Left colon (tissue), 2 donors: ENCODE measurements at regions not wholly inside any gene's neighbourhood (a gene's known extent, or its start where the extent isn't known, plus 50 kb on each side); places are given as distances from the start of the nearest gene placed in this dataset.
"Not testable (repeated sequence)": the region's sequence is repeated elsewhere in the genome, so short reads cannot be mapped to it uniquely, and the experiment has no call there.

Experiments
- ATAC-seq: fragments of 200-7000 bp; cut with Tn5 transposase; one replicate; pipeline ENCODE4 v1.9.1; 2020; ENCODE audit warnings: mild to moderate bottlenecking, moderate library complexity
- DNase-seq, 2 donors: peaks; one replicate each; pipeline ENCODE4 v3.0.0-alpha.2; 2020
- intact Hi-C, 2 donors: fragments of 100-400 bp; cut with DNase I in 1 of 2; cut with micrococcal nuclease in 1 of 2; formaldehyde crosslinking; loops; one replicate each; pipeline versions ENCODE4 v1.11.2 to v1.14.0; 2022; cut with DNase I, micrococcal nuclease
- donor health status: DM: no; HTN: no; CAD: no.
- donor health status: DM: yes; HTN: yes; CAD: no.

DNA sequence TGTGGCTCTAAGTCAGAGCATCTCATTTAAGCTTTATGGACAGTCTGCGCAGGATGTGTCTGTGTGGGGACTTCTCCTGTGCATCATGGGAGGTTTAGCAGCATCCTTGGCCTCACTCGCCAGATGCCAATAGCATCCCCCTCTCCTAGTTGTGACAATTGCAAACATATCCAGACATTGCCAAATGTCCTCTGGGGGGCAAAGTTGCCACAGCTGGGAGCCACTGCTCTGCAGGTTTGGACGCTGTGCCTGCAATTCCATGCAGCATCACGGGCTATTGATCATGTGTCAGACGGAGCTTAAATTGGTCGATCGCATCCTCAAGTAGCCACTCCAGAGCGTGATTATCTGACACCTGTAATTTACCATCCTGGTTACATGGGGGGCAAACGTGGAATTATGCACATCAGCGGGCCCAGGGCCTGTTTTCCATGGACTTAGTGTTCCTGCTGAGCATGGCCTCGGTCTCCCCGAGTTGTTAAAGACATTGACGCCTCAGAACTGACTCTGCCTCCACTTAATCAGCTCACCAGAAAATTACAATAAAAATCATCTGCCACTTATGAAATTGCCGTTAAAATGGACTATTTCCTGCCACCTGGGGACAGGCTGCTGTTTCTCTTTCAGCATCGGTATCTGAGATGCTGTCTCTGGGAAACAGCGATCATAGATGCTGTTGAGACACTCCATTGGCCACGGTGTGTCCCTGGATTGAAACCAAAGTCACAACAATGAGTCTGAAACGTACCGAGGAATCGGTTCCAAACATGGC is 191.9 kb upstream of the SULF2 start:
- intact Hi-C loops, DNase-seq, ATAC-seq: not testable (repeated sequence)

DNA sequence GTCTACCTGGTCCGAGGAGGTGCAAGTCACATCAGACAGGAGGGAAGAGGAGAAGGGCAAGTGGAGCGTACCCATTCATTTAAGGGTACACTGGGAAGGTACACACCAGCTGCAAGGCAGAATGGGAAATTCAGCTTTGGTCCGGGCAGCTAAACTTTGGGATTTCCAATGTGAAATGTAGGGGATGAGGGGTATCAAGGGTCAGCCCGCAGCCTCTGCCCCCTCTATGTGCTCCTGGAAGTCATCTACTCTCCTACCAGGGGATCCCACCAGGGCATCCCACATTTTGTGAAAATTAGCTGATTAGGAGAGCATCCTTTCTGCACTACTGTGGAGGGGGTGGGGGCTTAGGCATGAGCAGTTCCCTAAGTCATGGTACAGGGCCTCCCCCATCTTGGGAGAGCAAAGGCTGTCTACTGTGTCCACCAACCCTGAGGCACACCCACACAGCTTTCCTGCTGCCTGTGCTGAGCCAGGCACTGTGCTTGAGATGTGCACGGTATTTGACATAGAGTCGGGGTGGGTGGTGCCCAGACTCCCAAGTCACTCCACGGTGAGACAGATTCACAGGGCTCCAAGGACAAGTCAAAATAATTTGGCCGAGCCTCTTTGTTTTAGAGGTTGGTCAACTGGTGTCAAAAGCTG is 189.1 kb upstream of the SULF2 start:
- DNase-seq (no peak), ATAC-seq (no peak)
- intact Hi-C loops = no loop called here

DNA sequence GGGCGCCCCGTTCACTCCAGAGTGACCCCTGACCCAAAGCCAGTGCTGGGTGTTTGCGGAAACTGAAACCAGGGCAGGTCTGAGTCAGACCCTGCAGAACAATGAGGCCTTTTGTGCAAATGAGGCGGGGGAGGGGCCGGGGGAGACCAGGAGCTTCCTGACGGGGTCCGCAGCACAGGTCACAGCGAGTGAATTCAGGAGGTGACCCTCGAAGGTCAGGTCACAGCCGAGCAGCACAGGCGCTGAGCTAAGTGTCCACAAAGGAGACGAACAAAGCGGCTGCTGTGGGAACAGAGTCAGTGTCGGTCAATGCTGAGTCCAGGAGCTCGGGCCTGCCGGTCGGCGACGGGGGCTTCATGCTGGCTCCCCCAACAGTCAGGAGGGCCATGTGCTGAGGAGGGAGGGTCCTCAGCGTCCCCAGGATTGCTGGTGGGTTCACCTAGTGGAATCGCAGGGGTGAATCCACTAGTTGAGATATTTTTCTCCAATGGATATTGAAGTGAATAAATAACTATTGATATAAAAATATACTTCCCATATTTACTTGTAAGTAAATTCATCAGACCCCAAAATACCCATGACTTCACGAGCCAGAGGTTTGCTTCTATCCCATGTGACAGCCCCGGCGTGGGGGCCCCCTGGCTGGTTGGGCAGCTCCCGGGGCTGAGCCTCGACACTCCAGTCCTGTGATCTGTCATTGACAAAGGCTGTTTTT is 188.4 kb upstream of the SULF2 start:
- no peak for ATAC-seq
- intact Hi-C loops = no loop called here
- DNase-seq = no peak

- ATAC-seq = no peak
- DNase-seq = no peak
- intact Hi-C loops = no loop called here
Measured at GRCh38 chr20:47972916-47973309, 187.6 kb upstream of the SULF2 start.

DNA sequence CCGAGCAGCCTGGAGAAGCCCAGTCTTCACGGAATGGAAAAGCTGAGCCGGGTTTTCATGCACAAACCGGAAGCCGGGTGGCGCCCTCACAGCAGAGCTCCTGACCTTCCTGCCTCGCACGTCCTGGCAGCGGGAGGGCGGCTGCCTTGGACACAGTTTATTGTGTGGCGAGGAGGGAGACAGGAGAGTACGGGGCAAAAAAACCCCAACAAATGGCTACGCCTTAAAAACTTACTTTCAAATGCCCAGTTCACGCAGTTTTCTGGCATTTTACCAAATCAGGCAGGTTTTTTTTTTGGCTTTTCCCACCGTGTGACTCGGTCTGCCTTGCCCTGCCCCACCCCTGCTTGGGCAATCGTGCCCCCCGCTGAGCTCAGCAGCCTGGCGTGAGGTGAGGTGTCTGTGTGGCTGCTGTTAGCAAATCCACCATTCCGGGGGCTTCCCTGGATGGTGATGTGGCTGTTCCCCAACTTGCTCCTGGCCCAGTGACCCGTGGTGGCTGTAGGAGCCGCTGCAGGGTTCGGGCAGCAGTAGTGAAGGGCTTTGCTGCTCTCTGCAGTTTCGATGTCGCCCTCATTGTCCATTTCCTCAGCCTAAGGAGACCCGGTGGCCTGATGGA is 187.1 kb upstream of the SULF2 start:
- ATAC-seq (peak; percentile 91), DNase-seq (peak; percentile 38 to 58)
- intact Hi-C loops = not testable (repeated sequence)

DNA sequence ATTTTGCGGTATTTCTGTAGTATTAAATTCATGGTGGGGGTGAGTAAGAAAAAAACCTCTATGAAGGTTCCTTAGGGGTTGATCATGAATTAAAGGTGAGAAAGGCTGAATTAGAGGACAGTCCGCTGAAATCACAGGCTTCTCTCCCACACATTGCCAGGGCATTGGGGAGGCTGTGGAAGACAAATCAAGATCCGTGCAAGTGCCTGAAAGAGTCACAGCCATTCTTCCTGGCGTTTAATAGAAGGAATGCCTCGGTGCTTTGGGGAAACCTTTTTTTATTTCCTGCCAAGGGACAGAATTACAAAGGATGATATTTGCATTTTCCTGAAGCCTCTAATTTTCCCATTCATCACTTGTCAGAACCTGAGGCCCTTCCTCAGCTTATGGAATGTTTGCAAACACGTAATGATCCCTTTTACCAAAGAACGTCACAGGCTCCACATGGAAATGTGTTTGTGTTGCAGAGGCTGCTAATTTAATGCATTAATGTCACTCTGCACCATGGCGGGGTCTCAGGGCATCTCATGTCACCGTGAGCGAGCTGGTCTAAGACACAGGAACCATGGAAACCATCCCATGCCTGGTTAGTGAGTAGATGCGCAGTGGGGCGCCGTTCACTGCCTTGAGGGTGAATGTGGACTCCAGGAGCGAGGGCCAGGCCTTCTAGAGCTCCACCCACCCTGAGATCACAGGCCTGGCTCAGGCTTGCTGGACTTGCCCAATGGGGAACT is 185.9 kb upstream of the SULF2 start:
- peak in 1 of 2 donors; percentile 12 for DNase-seq
- intact Hi-C loops = no loop called here
- no peak for ATAC-seq

- DNase-seq = no peak
- intact Hi-C loops = no loop called here
- no peak for ATAC-seq
Measured at GRCh38 chr20:47970282-47970903, 185.1 kb upstream of the SULF2 start.

- DNase-seq (no peak), ATAC-seq (no peak)
- intact Hi-C loops = no loop called here
Measured at GRCh38 chr20:47969426-47969825, 184.1 kb upstream of the SULF2 start.

GRCh38 chr20:47968541-47969310 is 183.4 kb upstream of the SULF2 start:
- DNase-seq (no peak), ATAC-seq (no peak)
- intact Hi-C loops = no loop called here

GRCh38 chr20:47964149-47964548 is 178.9 kb upstream of the SULF2 start:
- ATAC-seq (no peak), DNase-seq (no peak)
- intact Hi-C loops = no loop called here

GRCh38 chr20:47963022-47963421 is 177.7 kb upstream of the SULF2 start:
- DNase-seq (no peak), ATAC-seq (no peak)
- intact Hi-C loops = no loop called here

- ATAC-seq (no peak), DNase-seq (no peak)
- intact Hi-C loops = no loop called here
Measured at GRCh38 chr20:47962286-47962963, 177.1 kb upstream of the SULF2 start.

GRCh38 chr20:47960769-47961541 is 175.7 kb upstream of the SULF2 start:
- DNase-seq = no peak
- intact Hi-C loops = no loop called here
- no peak for ATAC-seq

DNA sequence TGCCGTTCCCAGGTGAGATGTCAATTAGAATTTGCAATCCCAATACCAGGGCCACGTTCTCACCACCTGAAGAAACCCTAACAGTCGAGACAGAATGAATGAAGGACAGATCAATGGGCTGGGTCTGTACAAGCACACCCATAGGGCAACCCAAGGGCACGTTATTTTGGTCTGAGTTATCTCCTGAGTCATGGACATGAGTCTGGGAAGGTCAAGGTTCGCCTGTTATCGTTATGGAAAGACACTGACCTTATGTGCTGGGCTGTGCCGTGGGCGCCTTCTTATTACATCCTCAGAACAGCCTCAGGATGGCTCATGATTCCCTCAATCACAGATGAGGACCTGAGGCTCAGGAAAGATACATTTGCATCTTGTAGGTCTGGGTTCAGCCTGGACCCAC is 175.0 kb upstream of the SULF2 start:
- no peak for DNase-seq
- intact Hi-C loops = no loop called here
- ATAC-seq = no peak

DNA sequence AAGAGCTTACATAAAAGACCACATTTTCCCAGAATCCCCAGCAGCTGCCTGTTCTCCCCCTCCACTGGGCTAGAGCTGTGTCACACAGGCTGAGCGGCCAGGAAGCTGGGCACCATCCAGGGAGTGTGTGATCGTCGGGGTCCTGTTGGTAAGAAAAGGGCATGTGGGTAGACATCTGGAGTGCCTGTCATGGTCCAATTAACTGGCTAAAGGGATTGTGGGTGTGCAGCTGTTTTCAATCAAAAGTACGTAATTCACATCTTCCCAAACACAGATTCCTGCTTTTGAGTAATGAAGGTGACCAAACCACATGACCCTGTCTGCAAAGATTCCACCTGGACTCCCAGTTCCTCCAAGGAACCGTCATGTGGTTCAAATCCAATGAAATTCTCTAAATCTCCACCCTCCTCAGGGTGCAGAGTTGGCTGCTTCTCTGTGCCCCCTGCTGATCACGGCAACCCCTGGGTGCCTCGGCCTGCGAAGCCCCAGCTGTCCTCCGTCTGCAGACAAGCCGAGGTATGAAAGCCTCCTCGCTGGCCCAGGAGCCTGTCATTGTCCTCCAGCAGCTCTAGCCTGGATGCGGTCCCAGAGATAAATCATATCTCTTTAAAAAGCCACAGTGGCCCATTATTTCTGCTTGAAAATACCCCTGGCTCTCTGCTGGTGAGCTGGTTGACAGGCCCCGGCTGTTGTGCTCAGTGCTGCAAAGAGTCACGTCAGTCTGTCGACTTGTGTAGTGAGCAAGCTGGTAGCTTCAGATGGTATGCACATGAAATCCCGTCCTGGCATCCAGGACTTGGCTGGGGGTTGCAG is 172.9 kb upstream of the SULF2 start:
- DNase-seq, ATAC-seq, intact Hi-C loops: not testable (repeated sequence)

DNA sequence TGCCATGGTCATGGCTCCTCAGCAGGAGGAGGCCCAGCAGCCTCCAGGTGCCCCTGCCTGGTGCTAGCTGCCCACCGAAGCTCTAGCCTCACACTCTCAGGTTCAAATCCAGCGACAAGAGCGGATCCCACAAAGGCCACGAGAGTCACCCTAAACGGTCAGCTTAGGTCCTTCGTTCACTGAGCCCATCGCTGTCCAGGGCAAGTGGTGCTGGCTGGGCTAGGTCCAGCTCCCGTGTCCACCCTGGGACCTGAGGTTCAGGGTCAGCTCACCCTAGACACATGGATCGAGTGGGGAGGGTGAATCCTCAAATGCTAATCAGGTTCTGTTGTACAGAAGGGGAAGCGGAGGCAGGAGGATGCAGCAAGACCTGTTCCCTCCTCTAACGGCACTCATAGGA is 171.9 kb upstream of the SULF2 start:
- intact Hi-C loops = no loop called here
- no peak for ATAC-seq
- DNase-seq = no peak
